Renal cortex interstitium (tissue), 11 donors: ENCODE measurements at regions not wholly inside any gene's neighbourhood (a gene's known extent, or its start where the extent isn't known, plus 50 kb on each side); places are given as distances from the start of the nearest gene placed in this dataset.

Source experiments
- DNase-seq, 11 donors: peaks; one replicate each; pipeline ENCODE4 v3.0.0-alpha.2; 2013; ENCODE audit warnings: low read depth in 9 of 11, low spot score in 4 of 11; ENCODE audit errors: extremely low read depth in 1 of 11

- DNase-seq, result no peak
Measured at GRCh38 chr12:24584032-24584675, 364.7 kb downstream of the BCAT1 start.

- DNase-seq, result no peak
Measured at GRCh38 chr12:24582954-24583601, 365.8 kb downstream of the BCAT1 start.

GRCh38 chr12:24574538-24574937, 374.4 kb downstream of the BCAT1 start:
- DNase-seq, result no peak

- DNase-seq, result no peak
Measured at GRCh38 chr12:24573621-24574020, 375.3 kb downstream of the BCAT1 start.

GRCh38 chr12:24565300-24565699, 383.6 kb downstream of the BCAT1 start:
- no peak for DNase-seq

- peak in 10 of 11 donors; percentile 23 to 62 (median 50) for DNase-seq
Measured at GRCh38 chr12:24562771-24563431, 386.0 kb downstream of the BCAT1 start.

DNA sequence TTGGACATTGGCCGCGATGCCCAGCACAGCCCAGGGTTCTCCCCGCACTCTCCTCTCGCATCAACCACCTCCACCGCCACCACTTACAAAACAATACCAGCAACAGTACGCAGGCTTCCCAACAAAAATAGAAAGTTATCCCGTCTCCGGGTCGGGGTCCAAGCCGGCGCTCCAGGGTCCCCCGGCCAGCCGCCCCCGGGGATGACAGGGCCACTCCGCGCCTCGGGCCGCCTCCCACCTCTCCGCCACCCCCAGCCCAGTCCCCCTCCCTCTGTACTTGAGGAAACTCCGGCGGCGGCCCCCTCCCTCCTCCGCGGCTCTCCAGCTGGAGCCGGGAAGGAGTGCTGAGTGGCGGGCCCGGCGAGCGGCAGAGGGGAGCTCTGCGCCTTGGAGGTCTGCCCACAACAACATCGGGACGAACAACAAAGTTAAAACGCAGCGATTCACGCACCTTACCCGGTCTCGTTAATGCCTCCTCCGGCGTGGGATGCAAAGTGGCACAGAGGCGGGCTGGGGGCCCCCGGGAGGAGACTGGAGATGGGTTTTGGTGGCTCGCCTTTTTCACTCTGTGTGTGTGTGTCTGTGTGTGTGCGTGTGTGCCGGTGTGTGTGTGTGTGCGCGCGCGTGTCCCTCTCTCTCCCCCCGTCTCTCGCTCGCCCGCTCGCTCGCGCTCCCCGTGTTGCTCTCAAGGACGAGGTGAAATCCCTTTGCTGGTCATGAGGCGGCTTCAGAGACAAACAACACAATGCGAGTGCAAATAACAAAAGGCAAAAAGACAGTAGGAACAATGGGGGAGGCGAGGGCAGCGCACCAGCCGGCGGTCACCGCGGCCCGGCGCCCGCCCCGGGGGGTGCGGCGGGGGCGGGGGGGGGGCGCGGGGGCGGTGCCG, 386.8 kb downstream of the BCAT1 start:
- DNase-seq, result peak in 10 of 11 donors; percentile 56 to 83 (median 74)

GRCh38 chr12:24561411-24561871, 387.5 kb downstream of the BCAT1 start:
- DNase-seq, result peak in 4 of 11 donors; percentile 29 to 47 (median 44)

GRCh38 chr12:24560831-24561271, 388.1 kb downstream of the BCAT1 start:
- DNase-seq, result peak in 1 of 11 donors; percentile 5

DNA sequence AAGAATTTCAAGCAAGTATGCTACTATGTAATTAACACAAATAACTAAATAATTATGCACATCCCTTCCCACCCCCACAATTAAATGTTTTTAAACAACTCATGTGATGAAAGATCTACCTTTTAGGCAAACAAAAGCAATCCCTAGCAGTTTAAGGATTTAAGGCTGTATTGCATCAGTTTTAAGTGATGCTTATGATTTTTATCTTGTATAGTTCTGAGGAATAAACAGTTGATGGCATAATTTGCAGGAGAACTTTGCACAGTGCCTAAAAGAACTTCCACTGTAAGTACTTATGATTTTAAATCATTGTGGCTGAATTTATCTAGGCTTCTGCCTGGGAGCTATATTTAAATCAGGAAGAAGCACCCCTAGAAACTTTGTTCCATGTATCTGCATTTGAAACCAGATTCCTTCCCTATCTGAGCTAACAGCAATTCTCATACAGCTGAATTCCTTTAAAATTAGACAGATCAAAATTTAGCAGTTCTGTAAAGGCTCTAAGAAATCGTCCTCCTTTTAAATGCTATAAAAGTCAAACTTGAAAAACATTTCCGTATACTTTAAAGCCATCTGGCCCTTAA, 388.6 kb downstream of the BCAT1 start:
- DNase-seq, result peak in 1 of 11 donors; percentile 13

DNA sequence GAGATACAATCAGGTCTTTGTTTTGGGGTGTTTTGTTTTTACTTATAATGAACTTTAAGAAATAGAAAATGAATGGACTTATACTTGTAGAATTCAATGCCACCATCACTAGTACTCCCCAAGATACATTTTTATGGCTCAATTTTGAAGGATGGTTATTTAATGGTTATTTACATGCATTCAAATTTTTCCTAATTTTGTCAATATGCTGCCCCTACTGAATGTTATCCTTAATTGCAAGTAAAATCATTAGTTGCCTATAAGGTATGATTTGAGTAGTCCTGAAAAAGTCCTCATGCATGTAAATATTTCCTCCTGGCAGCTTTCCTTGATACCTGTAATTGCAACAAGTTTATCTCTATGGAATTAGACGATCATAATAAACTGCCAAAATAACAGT, 391.2 kb downstream of the BCAT1 start:
- no peak for DNase-seq

DNA sequence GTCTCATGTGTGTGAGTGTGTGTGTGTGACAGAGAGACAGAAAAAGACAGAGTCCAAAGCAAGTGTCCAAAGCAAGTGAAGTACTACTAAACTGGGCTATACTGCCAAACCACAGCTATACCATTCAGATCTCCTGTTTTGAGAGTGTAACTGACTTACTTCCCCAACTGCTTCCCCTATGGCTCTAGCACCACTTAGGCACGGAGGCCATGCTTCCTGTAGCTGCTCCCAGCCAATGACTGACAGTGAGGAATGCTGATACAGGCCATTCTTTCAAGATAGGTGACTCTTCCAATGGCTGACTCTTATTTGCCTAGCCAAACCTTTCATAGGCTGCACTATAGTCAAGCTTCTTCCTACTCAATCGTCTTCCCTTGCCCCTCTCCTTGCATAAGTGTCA, 393.2 kb downstream of the BCAT1 start:
- DNase-seq, result no peak

DNA sequence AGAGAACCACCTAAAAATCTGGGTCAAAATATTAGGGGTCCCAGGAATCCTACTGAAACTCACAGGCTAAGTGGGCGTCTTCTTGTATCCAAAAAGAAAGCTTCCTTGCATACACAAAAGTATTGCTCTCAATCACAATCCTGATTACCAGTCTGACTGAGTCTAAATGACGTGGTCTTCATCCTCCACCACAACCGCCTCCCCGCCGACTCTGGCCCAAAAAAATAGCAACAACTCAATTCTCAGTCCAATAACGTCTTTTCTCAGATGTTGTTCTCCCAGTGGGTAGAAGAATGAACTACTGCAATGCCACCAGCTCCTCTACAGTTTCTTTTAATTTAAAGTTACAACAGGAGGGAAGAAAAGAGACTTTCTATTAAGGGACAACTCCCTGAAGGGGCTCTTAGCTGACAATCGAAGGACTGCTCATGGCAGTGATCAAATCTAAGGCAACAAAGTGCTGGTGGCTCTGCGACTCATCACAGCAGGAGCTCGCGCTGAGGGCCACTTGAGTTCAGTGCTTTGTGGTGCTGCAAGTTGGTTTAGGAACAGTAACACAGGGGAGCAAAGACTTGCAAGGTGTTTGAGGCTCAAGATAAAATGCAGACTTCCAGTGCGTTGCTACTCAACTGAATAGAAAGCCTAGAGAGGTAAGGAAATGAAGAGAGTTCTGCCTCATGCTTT, 394.1 kb downstream of the BCAT1 start:
- no peak for DNase-seq

GRCh38 chr12:24553259-24553658, 395.6 kb downstream of the BCAT1 start:
- no peak for DNase-seq

DNA sequence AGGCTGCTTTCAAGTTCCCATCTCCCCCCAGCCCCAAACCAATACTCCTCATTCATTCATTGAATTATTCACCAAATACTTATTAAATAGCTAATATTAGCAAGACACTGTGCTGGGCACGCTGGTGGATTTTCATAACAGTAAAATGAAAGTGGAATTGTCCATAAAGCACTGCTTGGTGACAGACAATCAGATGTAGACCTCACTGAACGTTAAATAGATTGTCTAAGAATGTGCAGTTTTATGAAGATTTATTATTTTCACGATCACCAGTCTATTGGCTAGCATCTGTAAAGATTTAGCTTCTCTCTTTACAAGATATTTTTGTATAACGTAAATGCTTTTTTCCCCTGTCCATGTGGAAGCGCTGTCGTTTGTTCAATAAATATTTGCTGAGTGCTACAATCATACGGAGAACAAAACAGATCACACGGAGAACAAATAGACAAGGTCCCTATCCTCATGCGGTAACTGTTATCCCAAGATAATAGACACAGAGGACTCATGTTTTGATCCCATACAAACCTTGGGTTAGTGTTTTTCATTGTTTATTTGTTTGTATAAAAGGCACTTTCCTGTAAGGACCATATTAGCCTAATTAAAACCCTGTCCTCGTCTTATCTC, 397.6 kb downstream of the BCAT1 start:
- DNase-seq, result no peak

DNA sequence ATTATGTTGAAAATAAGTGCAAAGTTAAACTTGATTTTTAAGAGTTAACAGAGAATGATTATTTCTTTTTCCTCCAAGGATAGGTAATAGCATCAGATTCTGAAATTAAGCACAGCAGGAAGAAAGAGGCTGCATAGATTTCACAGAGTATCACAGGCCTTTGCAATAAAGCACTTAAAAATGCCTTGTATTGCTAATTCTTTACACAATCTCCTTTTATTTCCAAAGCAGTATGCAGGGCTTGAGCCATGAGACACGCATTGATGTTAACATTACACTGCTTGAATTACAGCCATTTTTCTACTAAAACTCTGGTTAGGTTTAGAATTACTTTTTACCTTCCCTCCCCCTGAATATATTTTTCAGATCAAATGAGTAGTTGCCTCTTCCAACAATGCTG, 398.3 kb downstream of the BCAT1 start:
- DNase-seq, result no peak

- DNase-seq, result no peak
Measured at GRCh38 chr12:24546661-24547060, 402.2 kb downstream of the BCAT1 start.

- no peak for DNase-seq
Measured at GRCh38 chr12:24546084-24546483, 402.8 kb downstream of the BCAT1 start.
